ENCODE measurements at regions not wholly inside any gene's neighbourhood (a gene's known extent, or its start where the extent isn't known, plus 50 kb on each side); places are given as distances from the start of the nearest gene placed in this dataset.
"Not testable (repeated sequence)": the region's sequence is repeated elsewhere in the genome, so short reads cannot be mapped to it uniquely, and the experiment has no call there.

DNA sequence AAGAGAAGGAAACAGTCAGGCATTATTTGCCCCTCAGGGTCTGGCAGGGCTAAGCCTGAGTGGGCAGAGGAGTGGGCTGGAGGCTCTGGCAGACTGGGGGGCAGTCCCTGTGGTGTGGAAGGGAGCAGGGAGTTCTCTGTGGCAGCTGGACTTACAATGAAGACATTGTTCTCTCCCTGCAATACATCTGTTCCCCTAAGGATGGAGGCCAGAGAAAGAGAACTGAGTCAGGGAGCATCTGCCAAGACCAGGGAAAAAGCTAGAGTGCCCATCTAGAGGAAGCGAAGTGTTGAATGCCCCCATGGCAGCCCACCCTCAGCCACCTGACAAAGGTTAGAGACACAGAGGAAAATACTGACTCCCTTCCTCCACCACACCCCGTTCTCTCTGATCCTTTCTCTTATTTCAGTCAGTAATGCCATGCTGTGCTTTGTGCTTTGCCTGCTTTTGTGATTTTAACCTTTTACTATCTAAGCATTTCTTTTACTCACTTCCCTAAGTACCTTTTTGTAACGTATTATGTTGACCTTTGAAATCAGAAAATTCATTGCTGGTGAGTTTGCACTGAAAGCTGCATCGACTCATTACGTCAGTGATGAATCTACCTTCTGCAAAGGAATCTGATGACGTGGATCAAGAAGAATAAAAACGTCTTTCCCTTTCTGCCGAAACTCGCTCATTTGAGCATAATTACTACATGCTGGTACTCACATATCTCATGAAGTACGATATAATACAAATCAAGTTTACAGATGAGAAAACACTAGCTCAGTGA is 76.0 kb downstream of the ACTL7B start:
- H3K9me3 ChIP-seq = no peaks in the 10 kb centered on the region
- intact Hi-C loops (cut with DNase I; ENCODE audit: low total_unique reads) (no loop called here), in situ Hi-C loops (cut with MboI; ENCODE audit: low pct_ligation_motif_present in 1 of 4, low pct_unique_long_range_greater_than_20kb in 1 of 4, low sequenced_read_pairs in 3 of 4) (no loop called here)
- no peak for DNase-seq
- WGBS, 2 donors (ENCODE audit: low coverage in 1 of 2) = 79 to 89% methylated on average over 6 to 10 of the region's 10 CpGs
- H3K4me1 ChIP-seq = peaks cover 0 to 23% (median 3%) of the 10 kb centered on the region in 4 donors
- H3K36me3 ChIP-seq = no peaks in the 10 kb centered on the region
- no peak overlapping the region for H3K4me3 ChIP-seq
- TF ChIP-seq POLR2A (IDR thresholded peaks at IDR 0.05) (no peak), CTCF (IDR thresholded peaks at IDR 0.05) (no peak), POLR2AphosphoS5 (IDR thresholded peaks at IDR 0.05) (no peak), EP300 (IDR thresholded peaks at IDR 0.05; ENCODE audit: low read depth) (no peak)
- H3K27ac ChIP-seq = no peak overlapping the region
- no peaks in the 10 kb centered on the region for H3K27me3 ChIP-seq

- no peaks in the 10 kb centered on the region for H3K9me3 ChIP-seq
- peak in 1 of 5 experiments; percentile 11 for TF ChIP-seq CTCF (IDR thresholded peaks at IDR 0.05)
- TF ChIP-seq EP300 (IDR thresholded peaks at IDR 0.05; ENCODE audit: low read depth) = no peak
- no peaks in the 10 kb centered on the region for H3K27me3 ChIP-seq
- H3K4me3 ChIP-seq = no peak overlapping the region
- intact Hi-C loops (cut with DNase I; ENCODE audit: low total_unique reads) = no loop called here
- no peak for DNase-seq
- no peaks in the 10 kb centered on the region for H3K36me3 ChIP-seq
- in situ Hi-C loops (cut with MboI; ENCODE audit: low pct_ligation_motif_present in 1 of 4, low pct_unique_long_range_greater_than_20kb in 1 of 4, low sequenced_read_pairs in 3 of 4) = no loop called here
- 44 to 67% methylated on average over 2 to 4 of the region's 4 CpGs for WGBS, 2 donors (ENCODE audit: low coverage in 1 of 2)
- H3K27ac ChIP-seq = no peak overlapping the region
- H3K4me1 ChIP-seq = peaks cover 0 to 16% (median 3%) of the 10 kb centered on the region in 4 donors
Observed at GRCh38 chr9:108776920-108777639, 78.7 kb downstream of the ACTL7B start.

GRCh38 chr9:108775901-108776306 is 79.9 kb downstream of the ACTL7B start:
- in situ Hi-C loops (cut with MboI; ENCODE audit: low pct_ligation_motif_present in 1 of 4, low pct_unique_long_range_greater_than_20kb in 1 of 4, low sequenced_read_pairs in 3 of 4) = no loop called here
- no peaks in the 10 kb centered on the region for H3K27me3 ChIP-seq
- DNase-seq = no peak
- intact Hi-C loops (cut with DNase I; ENCODE audit: low total_unique reads) = no loop called here
- no peak overlapping the region for H3K27ac ChIP-seq
- H3K4me3 ChIP-seq = no peak overlapping the region
- no peaks in the 10 kb centered on the region for H3K9me3 ChIP-seq
- peaks cover 0 to 7% (median 2%) of the 10 kb centered on the region in 4 donors for H3K4me1 ChIP-seq
- TF ChIP-seq POLR2AphosphoS5 (IDR thresholded peaks at IDR 0.05) = no peak
- TF ChIP-seq POLR2A (IDR thresholded peaks at IDR 0.05) = no peak
- no peak for TF ChIP-seq EP300 (IDR thresholded peaks at IDR 0.05; ENCODE audit: low read depth)
- no peak for TF ChIP-seq CTCF (IDR thresholded peaks at IDR 0.05)
- no peaks in the 10 kb centered on the region for H3K36me3 ChIP-seq

- in situ Hi-C loops (cut with MboI; ENCODE audit: low pct_ligation_motif_present in 1 of 4, low pct_unique_long_range_greater_than_20kb in 1 of 4, low sequenced_read_pairs in 3 of 4) = loop anchor here in 2 of 4 donors (25.0 kb wide), 2 partner anchors 1312 to 1362 kb away; no protein-coding TSS in a partner anchor
- H3K4me1 ChIP-seq; H3K4me3 ChIP-seq; H3K9me3 ChIP-seq; H3K27me3 ChIP-seq; intact Hi-C loops (cut with DNase I; ENCODE audit: low total_unique reads); H3K27ac ChIP-seq; H3K36me3 ChIP-seq; DNase-seq: not testable (repeated sequence)
- WGBS, 2 donors (ENCODE audit: low coverage in 1 of 2) = 83 to 85% methylated on average over 4 to 7 of the region's 7 CpGs
Observed at GRCh38 chr9:108774088-108774487, 81.7 kb downstream of the ACTL7B start.

All from transverse colon (tissue), 4 donors.